ENCODE measurements at regions not wholly inside any gene's neighbourhood (a gene's known extent, or its start where the extent isn't known, plus 50 kb on each side); places are given as distances from the start of the nearest gene placed in this dataset.

GRCh38 chr18:77658299-77658662 is 408.6 kb downstream of the GALR1 start:
- DNase-seq (ENCODE audit: low spot score): no peak

GRCh38 chr18:77658751-77659448 is 409.3 kb downstream of the GALR1 start:
- no peak for DNase-seq (ENCODE audit: low spot score)

DNA sequence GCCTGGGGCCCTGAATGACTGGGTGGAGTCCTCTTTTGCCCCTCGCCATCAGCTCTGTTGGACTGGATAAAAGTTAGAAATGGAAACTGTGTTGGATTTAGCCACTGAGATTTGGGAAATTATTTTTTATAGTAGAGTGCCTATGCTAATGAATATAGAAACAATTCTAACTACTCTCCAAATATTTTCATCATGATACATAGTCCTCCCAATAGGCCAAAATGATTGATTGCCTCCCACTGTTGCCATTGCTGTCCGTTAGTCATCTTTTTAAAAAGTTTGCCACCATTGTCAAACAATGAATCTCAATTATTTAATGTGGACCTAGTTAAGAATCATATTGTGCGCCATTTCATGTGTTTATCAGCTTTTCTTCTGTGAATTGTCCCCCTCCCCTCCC is 417.0 kb downstream of the GALR1 start:
- DNase-seq (ENCODE audit: low spot score): no peak

DNA sequence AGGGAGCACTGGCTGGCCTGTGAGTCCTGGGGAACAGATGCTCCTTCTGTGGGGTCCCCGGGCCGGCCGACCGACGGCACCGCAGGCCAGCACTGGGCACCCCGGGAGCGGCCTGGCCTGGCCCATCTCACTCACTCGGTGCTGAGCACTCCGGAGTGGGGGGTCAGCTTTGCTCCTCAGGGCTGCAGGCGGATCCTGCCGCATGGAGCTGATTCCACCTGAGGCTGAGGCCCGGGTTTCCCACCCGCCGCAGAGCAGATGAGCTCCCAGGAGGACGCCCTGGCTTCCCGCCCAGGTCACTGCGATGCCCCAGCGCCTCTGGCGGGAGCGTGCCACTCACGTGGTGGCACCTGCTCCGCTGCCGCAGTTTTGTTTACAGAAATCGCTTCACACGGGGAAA is 418.6 kb downstream of the GALR1 start:
- DNase-seq (ENCODE audit: low spot score): no peak

GRCh38 chr18:77669331-77669730 is 419.7 kb downstream of the GALR1 start:
- no peak for DNase-seq (ENCODE audit: low spot score)

DNA sequence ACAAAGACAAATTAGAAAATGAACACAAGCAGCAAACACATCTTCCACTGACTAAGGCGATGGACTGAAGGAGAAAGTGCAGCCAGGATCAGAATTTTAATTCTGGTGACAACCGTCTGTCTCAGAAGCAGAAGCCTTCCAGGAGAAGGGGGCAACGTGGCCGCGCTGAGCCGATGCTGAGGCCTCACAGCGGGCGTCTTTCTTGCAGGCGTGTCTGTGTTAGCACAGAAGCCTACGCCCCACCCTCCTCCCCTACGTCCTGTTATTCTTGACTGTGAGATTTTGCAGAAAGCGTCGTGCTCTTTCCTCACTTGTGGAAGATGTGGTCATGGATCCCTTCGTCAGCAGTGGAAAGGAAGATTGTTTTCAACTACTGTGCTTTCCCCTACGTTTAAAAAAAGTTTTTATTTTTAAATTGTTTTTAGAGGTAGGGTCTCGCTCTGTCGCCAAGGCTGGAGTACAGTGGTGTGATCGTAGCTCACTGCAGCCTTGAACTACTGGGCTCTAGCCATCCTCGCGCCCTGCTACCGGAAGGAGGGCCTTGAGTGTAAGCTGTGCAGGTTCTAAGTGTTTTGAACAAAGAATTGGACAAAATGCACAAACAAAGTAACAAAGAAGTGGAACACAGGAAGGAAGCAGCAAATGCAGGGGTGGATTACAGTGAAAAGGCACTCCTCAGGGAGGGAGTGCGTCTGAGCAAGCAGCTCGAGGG is 422.0 kb downstream of the GALR1 start:
- no peak for DNase-seq (ENCODE audit: low spot score)

GRCh38 chr18:77676910-77677309 is 427.3 kb downstream of the GALR1 start:
- DNase-seq (ENCODE audit: low spot score): no peak

- no peak for DNase-seq (ENCODE audit: low spot score)
Measured at GRCh38 chr18:77677536-77677935, 427.9 kb downstream of the GALR1 start.

GRCh38 chr18:77679869-77680268 is 430.2 kb downstream of the GALR1 start:
- no peak for DNase-seq (ENCODE audit: low spot score)

DNA sequence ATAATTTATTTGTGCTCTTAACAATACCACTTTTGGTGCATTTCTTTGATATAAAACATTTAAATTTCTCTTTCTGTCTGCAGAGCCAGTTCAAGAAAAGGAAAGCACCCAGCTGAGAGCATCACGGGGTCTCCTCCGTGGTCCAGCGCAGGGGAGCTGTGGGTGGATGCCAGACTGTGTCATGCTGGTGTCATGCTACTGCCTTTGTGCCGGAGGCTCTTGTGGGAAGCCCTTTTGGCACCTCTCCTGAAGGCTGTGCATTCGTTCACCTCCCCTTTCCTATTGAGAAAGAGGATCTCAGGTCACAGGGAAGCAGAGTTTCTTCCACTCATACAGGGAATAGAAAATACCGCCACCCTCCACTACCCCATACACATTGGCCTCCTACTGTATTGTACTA is 450.4 kb downstream of the GALR1 start:
- no peak for DNase-seq (ENCODE audit: low spot score)

DNA sequence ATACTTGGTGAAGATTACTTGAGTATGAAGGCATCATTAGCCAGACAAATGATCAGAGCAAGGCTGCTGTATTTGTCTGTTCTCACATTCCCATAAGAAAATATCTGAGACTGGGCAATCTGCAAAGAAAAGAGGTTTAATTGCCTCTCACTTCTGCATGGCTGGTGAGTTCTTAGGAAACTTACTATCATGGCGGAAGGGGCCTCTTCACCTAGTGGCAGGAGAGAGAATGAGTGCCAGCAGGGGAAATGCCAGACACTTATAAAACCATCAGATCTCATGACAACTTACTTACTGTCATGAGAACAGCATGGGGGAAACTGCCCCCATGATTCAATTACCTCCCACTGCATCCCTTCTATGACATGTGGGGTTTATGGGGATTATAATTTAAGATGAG is 452.3 kb downstream of the GALR1 start:
- DNase-seq (ENCODE audit: low spot score): no peak

DNA sequence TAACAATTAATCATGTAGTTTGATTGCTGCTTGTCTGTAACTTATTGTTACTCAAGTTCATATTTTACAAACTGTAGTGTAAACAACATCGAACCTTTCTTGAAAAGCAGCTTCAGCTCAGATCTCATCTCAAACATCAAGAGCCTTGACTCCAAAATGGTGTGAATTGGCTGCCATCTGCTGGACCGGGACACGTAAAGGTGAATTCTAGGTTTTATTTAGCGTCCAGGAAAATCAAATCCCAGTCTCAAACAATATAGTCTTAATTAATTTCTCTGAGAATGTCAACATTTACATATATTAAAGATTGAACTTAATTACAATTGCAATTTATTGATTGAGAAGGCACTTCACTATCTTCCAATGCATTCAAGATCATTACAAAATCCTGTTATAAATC is 453.0 kb downstream of the GALR1 start:
- peak; percentile 66 for DNase-seq (ENCODE audit: low spot score)

DNA sequence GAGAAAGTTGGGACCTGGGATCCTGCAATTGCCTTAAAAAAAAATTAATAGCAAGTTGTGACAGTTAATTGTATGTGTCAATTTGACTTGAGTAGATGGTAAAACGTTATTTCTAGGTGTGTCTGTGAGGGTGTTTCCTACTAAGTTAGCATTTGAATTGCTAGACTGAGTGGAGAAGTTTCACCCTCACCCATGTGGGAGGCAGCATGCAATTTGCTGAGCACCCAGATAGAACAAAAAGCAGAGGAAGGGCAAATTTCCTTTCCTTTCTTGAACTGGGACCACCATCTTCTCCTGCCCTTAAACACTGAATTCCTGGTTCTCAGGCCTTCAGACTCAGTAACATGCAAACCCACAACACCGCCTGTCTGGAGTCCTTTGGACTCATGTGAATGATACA is 455.7 kb downstream of the GALR1 start:
- no peak for DNase-seq (ENCODE audit: low spot score)

DNA sequence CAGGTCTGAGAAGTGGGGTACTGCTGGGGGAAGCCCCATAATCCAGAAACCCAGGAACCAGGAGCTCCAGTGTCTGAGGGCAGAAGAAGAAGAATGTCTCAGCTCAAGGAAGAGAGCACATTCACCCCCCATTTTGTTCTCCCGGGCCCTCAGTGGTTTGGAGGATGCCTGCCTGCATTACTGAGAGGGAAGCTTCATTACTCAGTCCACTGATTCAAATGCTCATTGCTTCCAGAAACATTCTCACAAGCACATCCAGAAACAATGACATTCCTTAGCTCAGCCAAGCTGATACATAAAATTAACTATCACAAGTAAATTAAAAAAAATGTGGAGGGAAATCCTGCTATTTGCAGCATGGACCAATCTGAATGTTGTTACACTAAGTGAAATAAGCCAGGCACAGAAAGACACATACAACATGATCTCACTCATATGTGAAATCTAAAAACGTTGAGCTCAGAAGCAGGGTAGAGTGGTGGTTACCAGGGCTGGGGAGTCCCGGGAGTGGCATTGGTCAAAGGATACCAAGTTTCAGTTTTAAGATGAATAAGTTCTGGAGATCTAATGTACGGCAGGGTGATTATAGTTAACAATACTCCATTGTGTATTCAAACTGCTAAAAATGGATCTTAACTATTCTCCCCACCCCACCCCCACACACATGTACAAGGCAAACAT is 459.3 kb downstream of the GALR1 start:
- DNase-seq (ENCODE audit: low spot score): no peak

DNA sequence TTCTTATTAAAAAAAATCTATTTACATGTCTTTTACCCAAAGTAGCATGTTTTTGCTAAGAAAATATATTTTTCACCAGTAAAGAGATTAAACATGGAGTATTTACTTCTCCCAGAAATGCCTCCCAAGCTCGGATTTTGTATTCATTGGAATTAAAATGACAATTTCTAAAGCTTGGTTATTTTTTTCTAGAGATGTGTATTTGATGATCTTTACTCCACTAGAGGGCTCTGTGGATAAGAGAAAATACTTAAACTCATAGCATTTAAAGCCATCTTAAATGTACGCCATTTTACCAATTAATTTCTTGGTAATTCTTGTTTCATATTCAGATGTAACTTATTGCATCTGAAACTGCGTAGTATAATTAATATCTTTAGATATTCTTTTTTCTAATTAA is 461.4 kb downstream of the GALR1 start:
- peak; percentile 39 for DNase-seq (ENCODE audit: low spot score)

DNA sequence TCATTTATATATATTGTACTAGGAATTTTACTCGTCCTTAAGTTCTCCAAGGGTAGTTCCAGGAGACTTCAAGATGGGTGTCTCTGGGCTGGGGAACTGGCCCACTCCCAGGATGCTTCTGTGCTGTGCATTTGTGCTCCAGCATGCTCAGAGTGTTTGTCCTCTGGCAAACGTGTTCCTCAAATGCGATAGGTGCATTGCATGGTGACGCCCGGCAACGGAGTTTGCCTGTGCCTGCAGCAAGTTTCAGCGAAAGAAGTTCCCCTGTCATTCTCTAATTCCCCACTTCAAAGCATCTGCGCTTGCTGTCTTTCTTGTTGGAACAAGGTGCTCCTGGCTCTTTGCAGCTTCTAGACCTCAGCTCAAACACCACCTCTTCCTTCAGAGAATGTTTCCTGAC is 465.1 kb downstream of the GALR1 start:
- DNase-seq (ENCODE audit: low spot score): no peak

GRCh38 chr18:77716282-77716681 is 466.6 kb downstream of the GALR1 start:
- no peak for DNase-seq (ENCODE audit: low spot score)

GRCh38 chr18:77733292-77733903 is 483.8 kb downstream of the GALR1 start:
- DNase-seq (ENCODE audit: low spot score): no peak

GRCh38 chr18:77736842-77737241 is 487.2 kb downstream of the GALR1 start:
- DNase-seq (ENCODE audit: low spot score): no peak

- DNase-seq (ENCODE audit: low spot score): no peak
Measured at GRCh38 chr18:77737405-77737804, 487.8 kb downstream of the GALR1 start.

- no peak for DNase-seq (ENCODE audit: low spot score)
Measured at GRCh38 chr18:77749089-77749488, 499.4 kb downstream of the GALR1 start.

GRCh38 chr18:77750006-77750405 is 500.4 kb downstream of the GALR1 start:
- DNase-seq (ENCODE audit: low spot score): no peak

- no peak for DNase-seq (ENCODE audit: low spot score)
Measured at GRCh38 chr18:77754475-77755044, 504.9 kb downstream of the GALR1 start.
